BJ (cell line): ENCODE measurements at regions not wholly inside any gene's neighbourhood (a gene's known extent, or its start where the extent isn't known, plus 50 kb on each side); places are given as distances from the start of the nearest gene placed in this dataset.

ENCODE experiments used
- CTCF ChIA-PET: fragments of 350-600 bp; formaldehyde crosslinking; extraction: SDS; loops from one replicate; lab custom pipeline; 2021; ENCODE audit warnings: antibody characterized with exemption, inconsistent platforms; lab: Yijun Ruan, JAX
- POLR2A ChIA-PET: fragments of 300-600 bp; sonication (Branson Sonifier 250); formaldehyde crosslinking; extraction: SDS; loops from one replicate; lab custom pipeline; 2021; ENCODE audit warnings: antibody characterized with exemption; lab: Charles Lee
- DNase-seq: peaks from one replicate; pipeline ENCODE4 v3.0.0-alpha.2; 2011; ENCODE audit warnings: low read depth
- H3K27me3 ChIP-seq: 2 replicates; pipeline ENCODE4 v1.6.0; 2011; ENCODE audit warnings: low read length; ENCODE audit not compliant: control insufficient read depth, insufficient read depth
- H3K36me3 ChIP-seq: 2 replicates; pipeline ENCODE4 v1.5.1; 2011; ENCODE audit warnings: low read length; ENCODE audit not compliant: control insufficient read depth, insufficient read depth
- H3K4me3 ChIP-seq: 2 replicates; pipeline ENCODE4 v1.5.1; 2011; ENCODE audit warnings: low read depth, mild to moderate bottlenecking, control low read depth, low read length
- TF ChIP-seq, protein P1 (sequence below): IDR thresholded peaks from 2 replicates; pipeline ENCODE4 v1.5.1; 2011; ENCODE audit warnings: low read depth, mild to moderate bottlenecking, control low read depth, inconsistent platforms, low read length, moderate library complexity; ENCODE audit not compliant: insufficient read depth

DNA sequence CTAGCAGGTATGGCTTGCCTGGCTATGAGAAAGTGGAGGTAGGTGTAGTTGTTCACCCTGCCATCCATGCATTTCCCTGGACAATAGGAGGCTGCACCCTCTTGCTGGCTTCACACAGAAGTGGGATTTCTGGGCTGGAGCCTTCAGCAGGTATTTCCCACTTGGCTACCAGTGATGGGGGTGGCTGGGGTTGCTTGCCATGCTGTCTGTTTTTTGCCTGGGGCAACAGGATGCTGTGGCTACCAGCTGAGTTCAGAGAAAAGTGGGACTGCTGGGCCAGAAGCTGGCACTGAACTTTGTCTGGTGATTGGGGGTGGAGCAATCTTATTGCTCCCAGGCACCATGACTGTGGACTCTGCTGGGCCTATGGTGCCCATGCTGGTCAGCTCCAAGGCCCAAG lies 299.6 kb downstream of the FAM170A start:
- DNase-seq = no peak
- ChIA-PET CTCF (no interaction called here), POLR2A (no interaction called here)
- Histone ChIP-seq H3K4me3 (no peak overlapping the region), H3K36me3 (no peaks in the 10 kb centered on the region), H3K27me3 (no peaks in the 10 kb centered on the region)
- TF ChIP-seq, protein P1, sequence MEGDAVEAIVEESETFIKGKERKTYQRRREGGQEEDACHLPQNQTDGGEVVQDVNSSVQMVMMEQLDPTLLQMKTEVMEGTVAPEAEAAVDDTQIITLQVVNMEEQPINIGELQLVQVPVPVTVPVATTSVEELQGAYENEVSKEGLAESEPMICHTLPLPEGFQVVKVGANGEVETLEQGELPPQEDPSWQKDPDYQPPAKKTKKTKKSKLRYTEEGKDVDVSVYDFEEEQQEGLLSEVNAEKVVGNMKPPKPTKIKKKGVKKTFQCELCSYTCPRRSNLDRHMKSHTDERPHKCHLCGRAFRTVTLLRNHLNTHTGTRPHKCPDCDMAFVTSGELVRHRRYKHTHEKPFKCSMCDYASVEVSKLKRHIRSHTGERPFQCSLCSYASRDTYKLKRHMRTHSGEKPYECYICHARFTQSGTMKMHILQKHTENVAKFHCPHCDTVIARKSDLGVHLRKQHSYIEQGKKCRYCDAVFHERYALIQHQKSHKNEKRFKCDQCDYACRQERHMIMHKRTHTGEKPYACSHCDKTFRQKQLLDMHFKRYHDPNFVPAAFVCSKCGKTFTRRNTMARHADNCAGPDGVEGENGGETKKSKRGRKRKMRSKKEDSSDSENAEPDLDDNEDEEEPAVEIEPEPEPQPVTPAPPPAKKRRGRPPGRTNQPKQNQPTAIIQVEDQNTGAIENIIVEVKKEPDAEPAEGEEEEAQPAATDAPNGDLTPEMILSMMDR = no peak

DNA sequence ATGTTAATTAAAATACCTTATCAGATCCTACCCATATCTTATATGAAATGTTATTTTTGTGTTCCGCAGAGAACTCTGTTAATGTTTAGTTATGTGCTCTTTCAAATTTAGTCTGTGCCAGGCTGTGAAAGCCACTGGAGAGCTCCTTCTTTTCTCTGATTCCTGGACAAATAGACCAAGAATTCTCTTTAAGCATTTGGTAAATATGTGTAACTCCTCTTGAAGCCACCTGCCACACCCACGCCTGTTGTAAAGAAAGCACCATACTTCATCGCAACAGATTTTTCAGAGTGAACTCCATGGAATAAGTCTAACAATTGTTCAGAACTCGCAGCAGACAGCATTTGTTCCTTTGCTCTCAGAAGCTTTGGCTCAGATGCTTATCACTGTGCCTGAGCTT lies 301.1 kb downstream of the FAM170A start:
- H3K4me3 ChIP-seq = no peak overlapping the region
- TF ChIP-seq, protein P1 = no peak
- ChIA-PET CTCF (no interaction called here), POLR2A (no interaction called here)
- H3K36me3 ChIP-seq = no peaks in the 10 kb centered on the region
- no peak for DNase-seq
- no peaks in the 10 kb centered on the region for H3K27me3 ChIP-seq

DNA sequence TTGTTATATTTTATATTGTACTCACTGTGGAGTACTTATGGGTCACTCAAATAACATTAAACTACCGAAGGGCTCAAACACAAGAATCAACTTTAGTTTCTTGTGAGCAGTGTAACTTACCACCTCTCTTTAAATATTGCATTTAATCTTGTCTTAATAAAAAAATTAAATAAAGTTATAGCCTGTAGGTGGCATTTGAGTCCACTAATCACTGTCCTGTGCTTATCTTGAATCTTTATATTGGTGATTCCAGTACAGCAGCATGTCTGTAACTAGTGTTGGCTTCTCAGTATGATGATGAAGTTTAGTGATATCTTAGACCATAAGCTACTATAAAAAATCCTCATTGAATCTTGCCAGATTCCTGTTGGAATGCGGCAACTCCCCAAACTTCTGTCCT lies 313.8 kb downstream of the FAM170A start:
- ChIA-PET CTCF (interaction anchor here (0.7 to 0.8 kb wide), 3 partner anchors 20 to 516 kb away, joined by 3 read pairs; no protein-coding TSS in a partner anchor), POLR2A (no interaction called here)
- H3K36me3 ChIP-seq = no peaks in the 10 kb centered on the region
- peak; percentile 2 for DNase-seq
- no peaks in the 10 kb centered on the region for H3K27me3 ChIP-seq
- no peak overlapping the region for H3K4me3 ChIP-seq
- TF ChIP-seq, protein P1 = 0 out of 2 replicates have a peak, but pooled peaks have one; percentile 21

DNA sequence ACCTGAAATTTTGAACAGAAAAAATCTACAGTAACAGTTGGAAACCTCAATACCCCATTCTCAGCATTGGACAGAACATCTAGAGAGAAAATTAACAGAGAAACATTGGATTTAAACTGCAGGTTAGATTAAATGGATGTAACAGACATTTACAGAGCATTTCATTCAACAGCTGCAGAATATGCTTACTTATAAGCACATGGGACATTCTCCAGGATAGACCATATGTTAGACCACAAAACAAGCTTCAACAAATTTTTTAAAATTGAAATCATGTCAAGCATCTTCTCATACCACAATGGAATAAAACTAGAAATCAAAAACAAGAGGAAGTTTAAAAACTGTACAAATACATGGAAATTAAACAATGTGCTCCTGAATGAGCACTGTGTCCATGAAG lies 316.3 kb downstream of the FAM170A start:
- Histone ChIP-seq H3K36me3 (no peaks in the 10 kb centered on the region), H3K27me3 (no peaks in the 10 kb centered on the region), H3K4me3 (no peak overlapping the region)
- TF ChIP-seq, protein P1 = no peak
- ChIA-PET POLR2A (no interaction called here), CTCF (no interaction called here)
- DNase-seq = no peak

DNA sequence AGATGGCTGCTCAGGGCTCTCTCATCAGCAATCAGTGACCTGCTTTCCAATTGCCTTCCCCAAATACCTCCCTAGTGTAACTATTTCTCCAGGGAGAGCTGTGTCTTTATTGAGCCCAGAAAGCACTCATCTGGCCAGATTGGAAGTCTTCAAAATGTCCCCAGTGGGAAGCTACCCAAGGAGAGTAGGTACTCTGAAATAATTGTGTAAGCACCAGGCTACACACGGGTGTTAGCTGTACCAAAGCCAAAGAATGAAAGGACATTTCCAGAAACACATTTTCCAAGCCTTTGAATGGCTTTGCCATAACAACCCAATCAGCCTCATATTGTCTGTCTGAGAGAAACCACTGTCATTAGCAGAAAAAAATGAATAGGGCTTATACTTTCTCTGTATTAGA lies 318.8 kb downstream of the FAM170A start:
- TF ChIP-seq, protein P1 = no peak
- no peaks in the 10 kb centered on the region for H3K36me3 ChIP-seq
- no peaks in the 10 kb centered on the region for H3K27me3 ChIP-seq
- DNase-seq = no peak
- ChIA-PET POLR2A (no interaction called here), CTCF (no interaction called here)
- no peak overlapping the region for H3K4me3 ChIP-seq
